Chondrocyte (in vitro differentiated cells): ENCODE measurements at regions not wholly inside any gene's neighbourhood (a gene's known extent, or its start where the extent isn't known, plus 50 kb on each side); places are given as distances from the start of the nearest gene placed in this dataset.

Experiments used
- DNase-seq: peaks from one replicate; pipeline ENCODE4 v3.0.0; 2021; ENCODE audit warnings: mixed read lengths, low spot score
- H3K27ac Mint-ChIP-seq: one replicate; pipeline ENCODE4 v1.8.0; 2021; ENCODE audit warnings: mild to moderate bottlenecking, moderate library complexity, mixed read lengths; ENCODE audit not compliant: unreplicated experiment
- H3K27me3 Mint-ChIP-seq: 2 replicates; pipeline ENCODE4 v1.8.0; 2021; ENCODE audit warnings: low read depth, mixed read lengths
- H3K36me3 Mint-ChIP-seq: 2 replicates; pipeline ENCODE4 v1.8.0; 2021; ENCODE audit warnings: low read depth, mixed read lengths
- H3K4me1 Mint-ChIP-seq: 2 replicates; pipeline ENCODE4 v1.8.0; 2021; ENCODE audit warnings: low read depth, mild to moderate bottlenecking, mixed read lengths
- H3K4me3 Mint-ChIP-seq: one replicate; pipeline ENCODE4 v1.8.0; 2021; ENCODE audit warnings: mild to moderate bottlenecking, moderate library complexity, mixed read lengths; ENCODE audit not compliant: unreplicated experiment
- H3K9me3 Mint-ChIP-seq: 2 replicates; pipeline ENCODE4 v1.8.0; 2021; ENCODE audit warnings: low read depth, mixed read lengths
- TF ChIP-seq, protein P1 (sequence below): fragments of 200-600 bp; sonication (generic); IDR thresholded peaks from 2 replicates; pipeline ENCODE4 v1.5.0; 2021; ENCODE audit warnings: antibody characterized with exemption, mild to moderate bottlenecking, moderate library complexity

DNA sequence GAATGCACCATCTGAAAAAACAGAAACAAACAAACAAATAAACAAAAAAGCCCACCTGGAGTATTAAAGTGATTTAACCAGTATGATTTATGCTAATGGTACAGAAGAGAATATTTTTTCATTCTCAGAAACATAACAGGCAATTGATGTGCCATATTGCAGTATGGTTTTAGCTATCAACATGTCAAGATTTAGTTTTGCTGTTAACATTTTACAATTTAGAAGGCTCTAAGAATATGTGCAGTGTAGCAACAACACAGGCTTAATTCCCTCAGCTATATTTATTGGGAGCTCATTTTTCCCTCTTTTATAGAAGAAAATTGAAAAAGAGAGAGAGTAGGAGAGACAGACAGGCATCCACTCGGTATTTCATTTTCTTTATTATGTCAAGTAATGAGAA is 1022.7 kb upstream of the CITED2 start:
- Mint-ChIP-seq H3K27me3 (no peaks in the 10 kb centered on the region), H3K4me3 (no peak overlapping the region), H3K36me3 (peaks cover 2% of the 10 kb centered on the region), H3K4me1 (peaks cover 60% of the 10 kb centered on the region), H3K27ac (no peak overlapping the region), H3K9me3 (peaks cover 12% of the 10 kb centered on the region)
- DNase-seq: no peak
- TF ChIP-seq, protein P1, sequence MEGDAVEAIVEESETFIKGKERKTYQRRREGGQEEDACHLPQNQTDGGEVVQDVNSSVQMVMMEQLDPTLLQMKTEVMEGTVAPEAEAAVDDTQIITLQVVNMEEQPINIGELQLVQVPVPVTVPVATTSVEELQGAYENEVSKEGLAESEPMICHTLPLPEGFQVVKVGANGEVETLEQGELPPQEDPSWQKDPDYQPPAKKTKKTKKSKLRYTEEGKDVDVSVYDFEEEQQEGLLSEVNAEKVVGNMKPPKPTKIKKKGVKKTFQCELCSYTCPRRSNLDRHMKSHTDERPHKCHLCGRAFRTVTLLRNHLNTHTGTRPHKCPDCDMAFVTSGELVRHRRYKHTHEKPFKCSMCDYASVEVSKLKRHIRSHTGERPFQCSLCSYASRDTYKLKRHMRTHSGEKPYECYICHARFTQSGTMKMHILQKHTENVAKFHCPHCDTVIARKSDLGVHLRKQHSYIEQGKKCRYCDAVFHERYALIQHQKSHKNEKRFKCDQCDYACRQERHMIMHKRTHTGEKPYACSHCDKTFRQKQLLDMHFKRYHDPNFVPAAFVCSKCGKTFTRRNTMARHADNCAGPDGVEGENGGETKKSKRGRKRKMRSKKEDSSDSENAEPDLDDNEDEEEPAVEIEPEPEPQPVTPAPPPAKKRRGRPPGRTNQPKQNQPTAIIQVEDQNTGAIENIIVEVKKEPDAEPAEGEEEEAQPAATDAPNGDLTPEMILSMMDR: no peak

DNA sequence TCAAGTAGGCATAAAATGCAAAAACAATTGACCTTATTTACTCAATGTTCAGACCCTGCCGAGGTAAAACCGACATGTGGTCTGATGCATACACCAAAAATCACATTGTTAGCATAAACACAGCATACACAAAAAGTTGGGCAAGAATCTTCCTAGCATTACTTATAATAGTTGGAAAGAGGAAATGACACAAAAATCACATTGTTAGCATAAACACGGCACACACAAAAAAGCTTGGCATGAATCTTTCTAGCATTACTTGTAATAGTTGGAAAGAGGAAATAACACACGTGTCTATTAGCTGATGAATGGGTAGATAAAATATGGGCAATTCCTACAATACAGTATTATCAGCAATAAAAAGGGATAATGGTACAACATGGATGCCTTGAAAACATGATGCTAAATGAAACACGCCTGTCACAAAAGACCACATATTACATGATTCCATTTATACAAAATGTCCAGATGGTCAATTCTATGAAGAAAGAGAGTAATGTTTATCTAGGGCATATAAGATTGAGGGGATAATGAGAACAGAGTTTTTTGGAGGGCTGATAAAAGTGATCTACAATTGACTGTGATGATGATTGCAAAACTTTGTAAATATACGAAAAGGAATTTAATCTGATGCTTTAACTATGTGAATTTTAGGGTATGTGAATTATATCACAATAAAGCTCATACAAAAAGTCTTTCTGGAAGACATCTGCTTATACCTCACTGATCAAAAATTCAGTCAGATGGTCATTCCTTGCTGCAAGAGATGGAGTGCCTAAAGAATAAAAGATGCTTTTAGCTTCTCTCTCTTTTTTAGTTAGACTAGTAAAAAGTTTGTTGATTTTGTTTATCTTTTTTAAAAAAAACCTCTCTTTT is 1019.5 kb upstream of the CITED2 start:
- TF ChIP-seq, protein P1: no peak
- no peak for DNase-seq
- H3K36me3 Mint-ChIP-seq: peaks cover 2% of the 10 kb centered on the region
- no peaks in the 10 kb centered on the region for H3K27me3 Mint-ChIP-seq
- peaks cover 7% of the 10 kb centered on the region for H3K9me3 Mint-ChIP-seq
- no peak overlapping the region for H3K27ac Mint-ChIP-seq
- peaks cover 40% of the 10 kb centered on the region for H3K4me1 Mint-ChIP-seq
- H3K4me3 Mint-ChIP-seq: no peak overlapping the region

DNA sequence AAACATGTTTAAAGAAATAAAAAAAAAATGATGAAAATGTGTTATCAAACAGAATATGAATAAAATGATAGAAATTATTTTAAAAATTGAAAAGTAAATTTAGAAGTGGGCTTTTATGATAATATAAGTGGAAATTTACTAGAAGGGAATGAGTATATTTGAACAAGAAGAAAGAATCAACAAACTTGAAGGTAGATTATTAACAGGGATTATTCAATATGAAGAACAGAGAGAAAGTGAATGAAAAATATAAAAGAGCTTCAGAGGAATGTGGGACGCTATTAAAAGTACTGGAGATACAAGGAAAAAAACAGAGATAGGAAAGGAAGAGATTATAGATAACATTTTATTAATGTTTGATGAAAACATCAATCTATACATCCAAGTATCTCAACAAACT is 1014.4 kb upstream of the CITED2 start:
- peaks cover 18% of the 10 kb centered on the region for H3K9me3 Mint-ChIP-seq
- TF ChIP-seq, protein P1: no peak
- DNase-seq: no peak
- no peak overlapping the region for H3K27ac Mint-ChIP-seq
- peaks cover 25% of the 10 kb centered on the region for H3K4me1 Mint-ChIP-seq
- peaks cover 7% of the 10 kb centered on the region for H3K36me3 Mint-ChIP-seq
- H3K27me3 Mint-ChIP-seq: no peaks in the 10 kb centered on the region
- H3K4me3 Mint-ChIP-seq: no peak overlapping the region

DNA sequence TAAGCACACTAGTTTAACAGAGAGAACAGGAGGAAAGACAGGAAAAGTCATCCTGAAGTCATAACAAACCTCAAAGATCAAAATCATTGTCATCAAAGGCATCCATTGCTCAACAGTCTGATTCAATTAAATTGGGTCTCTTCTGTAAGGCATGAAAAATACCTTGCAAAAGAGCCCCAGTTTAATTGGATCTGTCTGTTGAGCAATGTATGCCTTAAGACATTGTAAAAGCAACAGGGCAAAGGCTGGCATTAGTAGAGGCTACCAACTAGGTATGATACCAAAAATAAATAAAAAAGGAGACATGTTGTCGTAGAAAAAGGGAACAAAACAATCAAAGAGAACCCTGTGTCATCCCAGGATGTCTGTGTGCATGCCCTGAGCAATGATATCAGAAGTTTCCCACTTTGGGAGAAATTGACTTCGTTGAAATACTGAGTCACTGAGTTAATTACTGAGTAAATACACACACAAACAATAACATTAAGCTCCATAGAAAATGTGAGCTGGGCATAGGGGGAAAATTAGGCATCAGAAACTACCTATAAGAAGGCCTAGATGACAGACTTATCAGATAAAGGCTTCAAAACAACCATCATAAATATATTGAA is 1013.8 kb upstream of the CITED2 start:
- peaks cover 7% of the 10 kb centered on the region for H3K36me3 Mint-ChIP-seq
- peaks cover 21% of the 10 kb centered on the region for H3K4me1 Mint-ChIP-seq
- TF ChIP-seq, protein P1: no peak
- no peak overlapping the region for H3K4me3 Mint-ChIP-seq
- H3K27ac Mint-ChIP-seq: no peak overlapping the region
- H3K27me3 Mint-ChIP-seq: no peaks in the 10 kb centered on the region
- H3K9me3 Mint-ChIP-seq: peaks cover 18% of the 10 kb centered on the region
- no peak for DNase-seq

DNA sequence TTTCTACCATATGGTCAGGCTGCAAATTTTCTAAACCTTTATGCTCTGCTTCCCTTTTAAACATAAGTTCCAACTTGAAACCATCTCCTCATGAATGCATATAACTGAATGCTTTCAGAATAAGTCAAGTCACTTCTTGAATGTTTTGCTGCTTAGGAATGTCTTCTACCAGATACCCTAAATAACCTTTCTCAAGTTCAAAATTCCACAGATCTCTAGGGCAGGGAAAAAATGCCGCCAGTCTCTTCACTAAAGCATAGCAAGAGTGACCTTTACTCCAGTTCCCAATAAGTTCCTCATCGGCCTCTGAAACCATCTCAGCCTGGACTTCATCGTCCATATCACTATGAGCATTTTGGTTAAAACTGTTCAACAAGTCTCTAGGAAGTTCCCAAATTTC is 1011.2 kb upstream of the CITED2 start:
- H3K27ac Mint-ChIP-seq: no peak overlapping the region
- no peak overlapping the region for H3K4me3 Mint-ChIP-seq
- peaks cover 15% of the 10 kb centered on the region for H3K9me3 Mint-ChIP-seq
- DNase-seq: no peak
- H3K4me1 Mint-ChIP-seq: peaks cover 30% of the 10 kb centered on the region
- TF ChIP-seq, protein P1: no peak
- no peaks in the 10 kb centered on the region for H3K27me3 Mint-ChIP-seq
- peaks cover 5% of the 10 kb centered on the region for H3K36me3 Mint-ChIP-seq
